Esophagus muscularis mucosa (tissue), 3 donors: ENCODE measurements at regions not wholly inside any gene's neighbourhood (a gene's known extent, or its start where the extent isn't known, plus 50 kb on each side); places are given as distances from the start of the nearest gene placed in this dataset.

Experiments used
- POLR2A ChIP-seq: fragments of 450-650 bp; IDR thresholded peaks from one replicate; pipeline ENCODE4 v1.6.1; 2017; ENCODE audit warnings: antibody characterized with exemption, moderate library complexity, mild to moderate bottlenecking, low read depth
- POLR2AphosphoS5 ChIP-seq, 2 donors: sonication (generic); formaldehyde crosslinking; IDR thresholded peaks; one replicate each; pipeline ENCODE4 v1.6.1; 2017; ENCODE audit warnings: antibody characterized with exemption in 2 of 2
- TF ChIP-seq, protein P1 (sequence below), 3 experiments: fragments of 200-600 bp in 2 of 3; fragments of 450-650 bp in 1 of 3; sonication (generic) in 2 of 3; IDR thresholded peaks; one replicate each; pipeline ENCODE4 v1.5.1; 2017 to 2019; ENCODE audit warnings: antibody characterized with exemption in 3 of 3, mild to moderate bottlenecking in 2 of 3, moderate library complexity in 1 of 3

DNA sequence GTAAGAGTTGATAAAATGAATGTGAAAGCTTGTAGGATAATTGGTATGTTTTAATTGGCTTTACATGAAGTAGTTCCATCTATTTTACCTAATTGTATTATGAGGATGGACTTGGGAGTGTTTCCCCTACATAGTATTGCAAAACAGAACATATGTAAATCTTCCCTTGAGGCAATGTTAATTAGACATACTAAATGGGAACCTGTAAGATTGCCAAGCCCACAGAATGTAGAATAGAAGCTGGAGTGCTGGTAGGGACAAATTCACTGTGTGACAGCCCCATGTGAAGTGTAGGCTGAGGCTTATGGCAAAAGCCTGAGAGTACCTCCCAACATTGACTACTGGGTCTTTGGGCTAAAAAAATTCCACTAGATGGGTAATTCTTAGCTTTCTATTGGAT, 615.0 kb upstream of the AMOT start:
- TF ChIP-seq, protein P1, sequence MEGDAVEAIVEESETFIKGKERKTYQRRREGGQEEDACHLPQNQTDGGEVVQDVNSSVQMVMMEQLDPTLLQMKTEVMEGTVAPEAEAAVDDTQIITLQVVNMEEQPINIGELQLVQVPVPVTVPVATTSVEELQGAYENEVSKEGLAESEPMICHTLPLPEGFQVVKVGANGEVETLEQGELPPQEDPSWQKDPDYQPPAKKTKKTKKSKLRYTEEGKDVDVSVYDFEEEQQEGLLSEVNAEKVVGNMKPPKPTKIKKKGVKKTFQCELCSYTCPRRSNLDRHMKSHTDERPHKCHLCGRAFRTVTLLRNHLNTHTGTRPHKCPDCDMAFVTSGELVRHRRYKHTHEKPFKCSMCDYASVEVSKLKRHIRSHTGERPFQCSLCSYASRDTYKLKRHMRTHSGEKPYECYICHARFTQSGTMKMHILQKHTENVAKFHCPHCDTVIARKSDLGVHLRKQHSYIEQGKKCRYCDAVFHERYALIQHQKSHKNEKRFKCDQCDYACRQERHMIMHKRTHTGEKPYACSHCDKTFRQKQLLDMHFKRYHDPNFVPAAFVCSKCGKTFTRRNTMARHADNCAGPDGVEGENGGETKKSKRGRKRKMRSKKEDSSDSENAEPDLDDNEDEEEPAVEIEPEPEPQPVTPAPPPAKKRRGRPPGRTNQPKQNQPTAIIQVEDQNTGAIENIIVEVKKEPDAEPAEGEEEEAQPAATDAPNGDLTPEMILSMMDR (IDR thresholded peaks at IDR 0.05): no peak
- no peak for TF ChIP-seq POLR2A
- no peak for TF ChIP-seq POLR2AphosphoS5 (IDR thresholded peaks at IDR 0.05)
